Caco-2 (cell line): ENCODE measurements at regions not wholly inside any gene's neighbourhood (a gene's known extent, or its start where the extent isn't known, plus 50 kb on each side); places are given as distances from the start of the nearest gene placed in this dataset.

Source experiments
- BruUV-seq: library from RNA; stranded (reverse); fragments of 400-500 nt; replicated peaks from 2 replicates; lab custom pipeline; 2021; lab: Mats Ljungman, UMichigan
- CTCF ChIA-PET: fragments of 300-600 bp; sonication (Branson Sonifier 250); formaldehyde crosslinking; loops from one replicate; lab custom pipeline; 2022; ENCODE audit warnings: antibody characterized with exemption; lab: Charles Lee
- POLR2A ChIA-PET: fragments of 300-600 bp; sonication (Branson Sonifier 250); formaldehyde crosslinking; loops from one replicate; lab custom pipeline; 2022; ENCODE audit warnings: antibody characterized with exemption; lab: Charles Lee
- DNase-seq, 2 experiments: peaks; one replicate each; pipeline versions ENCODE4 v3.0.0 to v3.0.0-alpha.2; 2020 to 2022
- H3K27me3 ChIP-seq: replicated peaks from 2 replicates; pipeline ENCODE4 v1.6.0; 2011; ENCODE audit warnings: low read length; ENCODE audit not compliant: control insufficient read depth, insufficient read depth
- H3K36me3 ChIP-seq: 2 replicates; pipeline ENCODE4 v1.5.1; 2011; ENCODE audit warnings: low read length; ENCODE audit not compliant: control insufficient read depth, insufficient read depth
- H3K4me1 ChIP-seq: fragments of 250-450 bp; sonication (Bioruptor Pico); 2 replicates; pipeline ENCODE4 v1.5.1; 2020; ENCODE audit warnings: mild to moderate bottlenecking
- H3K4me3 ChIP-seq: 2 replicates; pipeline ENCODE4 v1.5.1; 2011; ENCODE audit warnings: low read depth, mild to moderate bottlenecking, control low read depth, low read length
- H3K9me3 ChIP-seq: fragments of 250-450 bp; sonication (Bioruptor Pico); 2 replicates; pipeline ENCODE4 v1.5.1; 2020; ENCODE audit warnings: mild to moderate bottlenecking, moderate library complexity
- H3K27ac Mint-ChIP-seq: one replicate; pipeline ENCODE4 v1.8.0; 2022; ENCODE audit warnings: mixed read lengths; ENCODE audit not compliant: unreplicated experiment
- H3K27me3 Mint-ChIP-seq: one replicate; pipeline ENCODE4 v1.8.0; 2022; ENCODE audit warnings: mixed read lengths; ENCODE audit not compliant: insufficient read depth, unreplicated experiment
- H3K36me3 Mint-ChIP-seq: one replicate; pipeline ENCODE4 v1.8.0; 2022; ENCODE audit warnings: mild to moderate bottlenecking, mixed read lengths; ENCODE audit not compliant: insufficient read depth, unreplicated experiment
- H3K4me1 Mint-ChIP-seq: one replicate; pipeline ENCODE4 v1.8.0; 2022; ENCODE audit warnings: low read depth, mixed read lengths; ENCODE audit not compliant: unreplicated experiment
- H3K4me3 Mint-ChIP-seq: one replicate; pipeline ENCODE4 v1.8.0; 2022; ENCODE audit warnings: mild to moderate bottlenecking, moderate library complexity, mixed read lengths; ENCODE audit not compliant: unreplicated experiment
- H3K9me3 Mint-ChIP-seq: one replicate; pipeline ENCODE4 v1.8.0; 2022; ENCODE audit warnings: mixed read lengths; ENCODE audit not compliant: unreplicated experiment
- CTCF ChIP-seq, 2 experiments: fragments of 200-600 bp in 1 of 2; IDR thresholded peaks; 1 replicate in 1 of 2; 2 replicates in 1 of 2; pipeline versions ENCODE4 v1.5.1 to v1.8.0; 2011 to 2022; ENCODE audit warnings: antibody characterized with exemption in 1 of 2, control low read depth in 1 of 2, inconsistent platforms in 1 of 2, low read depth in 1 of 2, low read length in 1 of 2, mild to moderate bottlenecking in 1 of 2, moderate library complexity in 1 of 2; ENCODE audit not compliant: insufficient read depth in 1 of 2, severe bottlenecking in 1 of 2, unreplicated experiment in 1 of 2
- intact Hi-C: fragments of 100-400 bp; cut with micrococcal nuclease; formaldehyde crosslinking; loops from one replicate; pipeline ENCODE4 v1.10.0; 2022; ENCODE audit not compliant: unreplicated experiment

- no peaks in the 10 kb centered on the region for H3K9me3 ChIP-seq
- CTCF ChIA-PET = no interaction called here
These were observed 568.7 kb downstream of the UQCRFS1 start for GRCh38 chr19:28644169-28644775.

GRCh38 chr19:28642787-28643683 is 569.9 kb downstream of the UQCRFS1 start:
- Histone ChIP-seq H3K27me3 (no peaks in the 10 kb centered on the region), H3K4me3 (no peak overlapping the region), H3K9me3 (no peaks in the 10 kb centered on the region), H3K4me1 (no peaks in the 10 kb centered on the region), H3K36me3 (no peaks in the 10 kb centered on the region; the same call in 1 of the 2 replicates)
- no peak overlapping the region for H3K27ac Mint-ChIP-seq
- ChIA-PET POLR2A (no interaction called here), CTCF (no interaction called here)
- intact Hi-C loops = no loop called here
- no peaks in the 10 kb centered on the region for H3K9me3 Mint-ChIP-seq
- BruUV-seq = no TSS peak
- no peak for TF ChIP-seq CTCF (IDR thresholded peaks at IDR 0.05; ENCODE audit: insufficient read depth in 1 of 2, low read depth in 1 of 2, low read length in 1 of 2, severe bottlenecking in 1 of 2, unreplicated experiment in 1 of 2)
- no peak for DNase-seq
- H3K27me3 Mint-ChIP-seq = peaks cover 6% of the 10 kb centered on the region
- no peak overlapping the region for H3K4me3 Mint-ChIP-seq
- no peaks in the 10 kb centered on the region for H3K36me3 Mint-ChIP-seq
- H3K4me1 Mint-ChIP-seq = no peaks in the 10 kb centered on the region

More at GRCh38 chr19:28644169-28644775, 568.7 kb downstream of the UQCRFS1 start:
- no peak overlapping the region for H3K4me3 Mint-ChIP-seq
- Histone ChIP-seq H3K27me3 (no peaks in the 10 kb centered on the region), H3K4me3 (no peak overlapping the region), H3K4me1 (no peaks in the 10 kb centered on the region), H3K36me3 (no peaks in the 10 kb centered on the region; the same call in 1 of the 2 replicates)
- no peak for TF ChIP-seq CTCF (IDR thresholded peaks at IDR 0.05; ENCODE audit: insufficient read depth in 1 of 2, low read depth in 1 of 2, low read length in 1 of 2, severe bottlenecking in 1 of 2, unreplicated experiment in 1 of 2)
- H3K27ac Mint-ChIP-seq = no peak overlapping the region
- DNase-seq = no peak
- H3K9me3 Mint-ChIP-seq = no peaks in the 10 kb centered on the region
- no peaks in the 10 kb centered on the region for H3K36me3 Mint-ChIP-seq
- H3K4me1 Mint-ChIP-seq = no peaks in the 10 kb centered on the region
- intact Hi-C loops = no loop called here
- peaks cover 4% of the 10 kb centered on the region for H3K27me3 Mint-ChIP-seq
- no TSS peak for BruUV-seq
- POLR2A ChIA-PET = no interaction called here

- Mint-ChIP-seq H3K36me3 (no peaks in the 10 kb centered on the region), H3K4me3 (no peak overlapping the region), H3K27ac (no peak overlapping the region), H3K27me3 (peaks cover 6% of the 10 kb centered on the region), H3K4me1 (no peaks in the 10 kb centered on the region), H3K9me3 (no peaks in the 10 kb centered on the region)
- no peaks in the 10 kb centered on the region for H3K4me1 ChIP-seq
- POLR2A ChIA-PET = no interaction called here
- CTCF ChIA-PET = no interaction called here
- no peak for DNase-seq
- H3K27me3 ChIP-seq = no peaks in the 10 kb centered on the region
- no peak overlapping the region for H3K4me3 ChIP-seq
- no peaks in the 10 kb centered on the region; the same call in 1 of the 2 replicates for H3K36me3 ChIP-seq
- H3K9me3 ChIP-seq = no peaks in the 10 kb centered on the region
- no TSS peak for BruUV-seq
- no peak for TF ChIP-seq CTCF (IDR thresholded peaks at IDR 0.05; ENCODE audit: insufficient read depth in 1 of 2, low read depth in 1 of 2, low read length in 1 of 2, severe bottlenecking in 1 of 2, unreplicated experiment in 1 of 2)
- intact Hi-C loops = no loop called here
These were observed 571.6 kb downstream of the UQCRFS1 start for GRCh38 chr19:28641395-28641794.
